ENCODE measurements at regions not wholly inside any gene's neighbourhood (a gene's known extent, or its start where the extent isn't known, plus 50 kb on each side); places are given as distances from the start of the nearest gene placed in this dataset.

DNA sequence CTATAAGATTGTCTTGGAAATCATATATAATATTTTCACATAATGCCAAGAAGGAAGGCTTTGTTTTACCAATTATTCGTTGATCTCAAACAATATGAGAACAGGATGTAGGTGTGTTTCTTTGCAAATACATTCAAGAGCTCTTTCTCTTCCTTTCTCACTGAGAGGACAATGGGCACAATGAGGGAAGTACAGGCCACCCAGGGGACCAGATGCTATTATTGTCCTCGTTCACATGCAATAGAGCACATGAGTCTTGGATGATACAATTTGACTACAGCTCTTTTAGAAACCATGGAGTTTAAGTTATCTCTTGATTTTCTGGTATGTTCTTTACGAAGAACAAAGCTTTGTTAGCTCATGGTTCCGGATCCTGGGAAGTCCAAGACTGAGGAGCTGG is 323.7 kb upstream of the KLF6 start:
- H2AFZ ChIP-seq (ENCODE audit: low read depth, low read length), result no peak overlapping the region
- no peaks in the 10 kb centered on the region for H3K27me3 ChIP-seq (ENCODE audit: insufficient read depth, low read length)
- peaks cover 6% of the 10 kb centered on the region for H3K4me1 ChIP-seq (ENCODE audit: insufficient read depth, low read length)
- H3K4me3 ChIP-seq (ENCODE audit: low read length), result no peak overlapping the region
- no peaks in the 10 kb centered on the region for H3K9me3 ChIP-seq (ENCODE audit: low read length)
- H3K36me3 ChIP-seq (ENCODE audit: insufficient read depth, low read length), result no peaks in the 10 kb centered on the region

DNA sequence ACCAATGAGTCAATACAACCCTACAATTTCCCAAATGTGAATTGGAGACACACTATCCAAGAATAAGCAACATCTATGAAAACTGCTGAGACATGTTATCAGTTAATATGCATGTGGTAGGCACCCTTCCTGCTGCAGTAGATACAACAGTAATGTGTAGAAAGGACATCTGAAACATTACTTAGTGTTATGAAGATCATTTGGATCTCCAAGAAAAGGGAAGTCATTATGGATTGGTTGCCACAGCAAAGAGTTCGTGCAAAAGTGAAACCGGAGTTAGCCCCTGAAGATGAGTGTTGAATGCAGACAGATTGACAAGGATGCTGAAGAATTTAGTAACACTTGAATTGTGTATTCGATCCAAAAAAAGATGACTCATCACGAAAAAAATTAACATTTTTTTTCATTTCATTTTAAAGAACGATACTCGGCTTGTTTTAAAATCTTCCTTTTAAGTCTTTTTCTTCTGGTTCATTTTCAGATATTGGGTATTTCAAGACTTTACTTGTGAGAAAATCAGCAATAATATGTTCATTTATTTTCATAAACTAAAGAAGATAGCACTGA is 322.4 kb upstream of the KLF6 start:
- Histone ChIP-seq H3K9me3 (ENCODE audit: low read length) (no peaks in the 10 kb centered on the region), H3K27me3 (ENCODE audit: insufficient read depth, low read length) (no peaks in the 10 kb centered on the region), H3K36me3 (ENCODE audit: insufficient read depth, low read length) (no peaks in the 10 kb centered on the region), H2AFZ (ENCODE audit: low read depth, low read length) (no peak overlapping the region), H3K4me1 (ENCODE audit: insufficient read depth, low read length) (peaks cover 6% of the 10 kb centered on the region), H3K4me3 (ENCODE audit: low read length) (no peak overlapping the region)

DNA sequence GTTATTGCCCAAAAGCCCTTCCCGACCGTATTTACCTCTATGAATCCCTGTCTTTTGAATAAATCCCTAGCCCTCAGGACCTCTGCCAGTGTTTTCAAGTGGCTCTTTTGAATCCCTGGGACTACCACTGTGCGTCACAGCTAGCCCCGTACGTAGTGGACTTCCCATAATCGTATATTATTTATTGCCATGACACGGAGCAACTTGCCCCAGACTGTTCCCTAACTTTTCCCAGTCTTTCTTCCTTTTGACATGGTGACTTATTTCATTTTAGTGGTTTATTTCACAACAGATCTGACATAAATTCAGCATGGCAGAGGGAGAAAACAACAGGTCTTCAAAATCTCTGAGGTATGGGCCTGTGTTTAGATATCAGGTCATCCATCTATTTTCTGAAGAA is 318.6 kb upstream of the KLF6 start:
- H2AFZ ChIP-seq (ENCODE audit: low read depth, low read length), result no peak overlapping the region
- peaks cover 5% of the 10 kb centered on the region for H3K4me1 ChIP-seq (ENCODE audit: insufficient read depth, low read length)
- H3K4me3 ChIP-seq (ENCODE audit: low read length), result no peak overlapping the region
- H3K27me3 ChIP-seq (ENCODE audit: insufficient read depth, low read length), result no peaks in the 10 kb centered on the region
- H3K9me3 ChIP-seq (ENCODE audit: low read length), result no peaks in the 10 kb centered on the region
- H3K36me3 ChIP-seq (ENCODE audit: insufficient read depth, low read length), result no peaks in the 10 kb centered on the region

DNA sequence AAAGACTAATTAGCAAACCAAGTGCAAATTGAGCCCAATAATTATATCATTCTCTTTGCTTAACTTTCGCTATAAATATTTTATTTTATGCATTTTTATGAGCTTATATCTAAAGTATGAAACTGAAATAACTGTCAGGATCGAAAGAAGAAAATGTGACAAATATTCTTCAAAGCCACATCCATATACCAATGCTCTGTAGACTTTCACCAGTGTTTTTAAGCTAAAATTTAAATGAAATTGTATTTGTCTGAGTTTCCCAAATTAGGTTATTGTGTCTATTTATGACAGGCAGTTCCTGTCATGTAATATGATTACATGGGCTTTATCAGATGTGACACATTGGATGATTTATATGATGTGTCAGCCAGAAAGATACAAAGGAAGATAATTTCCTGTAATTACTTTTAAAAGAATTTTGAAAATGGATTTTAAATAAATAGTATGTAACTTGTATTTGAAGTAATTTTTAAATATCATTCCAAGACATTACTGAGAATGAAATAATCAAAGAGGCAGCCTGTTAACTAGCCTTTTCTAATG is 317.9 kb upstream of the KLF6 start:
- Histone ChIP-seq H3K36me3 (ENCODE audit: insufficient read depth, low read length) (no peaks in the 10 kb centered on the region), H3K4me1 (ENCODE audit: insufficient read depth, low read length) (peaks cover 2% of the 10 kb centered on the region), H3K9me3 (ENCODE audit: low read length) (no peaks in the 10 kb centered on the region), H2AFZ (ENCODE audit: low read depth, low read length) (no peak overlapping the region), H3K4me3 (ENCODE audit: low read length) (no peak overlapping the region), H3K27me3 (ENCODE audit: insufficient read depth, low read length) (no peaks in the 10 kb centered on the region)

DNA sequence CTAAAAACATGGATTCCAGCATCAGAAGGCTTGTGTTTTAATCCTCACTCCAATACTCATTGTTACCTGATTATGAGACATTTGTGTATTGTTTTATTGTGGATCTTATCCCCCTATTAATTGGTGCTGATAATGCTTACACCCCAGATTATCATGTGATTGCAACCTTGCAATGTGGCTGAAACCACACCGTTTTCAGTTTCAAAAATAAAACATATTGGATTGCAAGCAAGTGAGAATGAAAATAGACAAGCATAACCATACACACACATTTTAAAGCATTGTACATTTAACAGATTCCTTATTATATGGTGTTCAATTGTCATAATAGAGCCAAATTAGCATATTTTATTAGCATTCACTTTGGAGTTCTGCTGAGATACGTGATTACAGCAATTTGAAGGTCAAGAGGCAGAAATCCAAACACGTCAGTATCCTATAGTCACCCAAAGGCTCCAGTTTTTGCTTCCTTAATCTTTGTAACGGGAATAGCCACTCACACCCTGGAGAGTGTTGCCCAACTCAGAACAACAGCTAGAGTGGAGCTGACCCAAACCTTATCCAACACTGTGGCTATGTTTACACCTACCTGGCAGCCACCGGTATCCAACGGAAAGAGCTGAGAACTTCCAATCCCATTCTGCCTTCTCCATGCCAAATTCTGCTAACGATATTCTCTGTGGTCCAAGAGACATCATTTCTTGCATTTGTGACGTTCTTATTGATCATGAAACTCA is 317.1 kb upstream of the KLF6 start:
- H3K36me3 ChIP-seq (ENCODE audit: insufficient read depth, low read length), result no peaks in the 10 kb centered on the region

DNA sequence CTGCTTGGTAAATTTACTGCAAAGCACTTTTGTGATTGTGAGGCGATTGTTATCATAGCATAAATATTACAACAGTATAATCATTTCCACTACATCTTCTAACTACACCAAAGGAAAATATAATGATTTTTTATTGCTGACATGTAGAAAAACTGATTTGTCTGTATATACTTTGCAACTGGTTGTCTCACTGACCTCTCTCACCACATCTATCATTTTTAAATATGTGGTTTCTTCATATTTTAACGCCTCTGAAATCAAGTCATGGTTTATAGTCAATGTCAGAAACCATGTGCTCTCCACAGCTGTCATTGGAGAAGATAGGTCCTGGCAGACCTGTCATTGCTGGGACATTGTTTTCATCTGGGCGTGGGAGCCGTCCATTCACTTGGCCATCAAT is 315.4 kb upstream of the KLF6 start:
- Histone ChIP-seq H3K27me3 (ENCODE audit: insufficient read depth, low read length) (no peaks in the 10 kb centered on the region), H3K4me3 (ENCODE audit: low read length) (no peak overlapping the region), H3K36me3 (ENCODE audit: insufficient read depth, low read length) (no peaks in the 10 kb centered on the region), H3K9me3 (ENCODE audit: low read length) (no peaks in the 10 kb centered on the region), H3K4me1 (ENCODE audit: insufficient read depth, low read length) (no peaks in the 10 kb centered on the region), H2AFZ (ENCODE audit: low read depth, low read length) (no peak overlapping the region)

More for the DNA sequence above, 317.1 kb upstream of the KLF6 start:
- Histone ChIP-seq H3K4me3 (ENCODE audit: low read length) (no peak overlapping the region), H3K4me1 (ENCODE audit: insufficient read depth, low read length) (no peaks in the 10 kb centered on the region), H3K27me3 (ENCODE audit: insufficient read depth, low read length) (no peaks in the 10 kb centered on the region), H3K9me3 (ENCODE audit: low read length) (no peaks in the 10 kb centered on the region), H2AFZ (ENCODE audit: low read depth, low read length) (no peak overlapping the region)

DNA sequence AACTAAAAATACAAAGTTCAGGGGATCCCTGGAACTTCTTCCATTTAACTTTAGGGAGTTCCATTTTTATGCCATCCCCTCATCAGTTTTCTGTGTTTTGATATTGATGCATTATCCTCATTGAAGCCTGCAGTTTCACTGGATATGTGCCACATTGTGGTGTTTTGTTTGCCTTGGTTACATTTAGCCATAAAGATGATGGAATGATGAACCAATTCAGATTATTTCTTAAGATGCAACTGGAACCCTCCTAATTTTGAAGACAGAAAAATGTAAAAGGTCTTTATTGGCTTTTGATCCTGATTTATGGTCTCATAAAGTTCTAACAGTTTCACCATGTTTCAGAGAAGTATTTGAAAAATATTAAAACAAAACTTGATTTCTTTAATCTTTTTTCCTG is 314.2 kb upstream of the KLF6 start:
- Histone ChIP-seq H3K27me3 (ENCODE audit: insufficient read depth, low read length) (no peaks in the 10 kb centered on the region), H3K4me3 (ENCODE audit: low read length) (no peak overlapping the region), H3K36me3 (ENCODE audit: insufficient read depth, low read length) (no peaks in the 10 kb centered on the region), H2AFZ (ENCODE audit: low read depth, low read length) (no peak overlapping the region), H3K9me3 (ENCODE audit: low read length) (no peaks in the 10 kb centered on the region), H3K4me1 (ENCODE audit: insufficient read depth, low read length) (peaks cover 2% of the 10 kb centered on the region)

DNA sequence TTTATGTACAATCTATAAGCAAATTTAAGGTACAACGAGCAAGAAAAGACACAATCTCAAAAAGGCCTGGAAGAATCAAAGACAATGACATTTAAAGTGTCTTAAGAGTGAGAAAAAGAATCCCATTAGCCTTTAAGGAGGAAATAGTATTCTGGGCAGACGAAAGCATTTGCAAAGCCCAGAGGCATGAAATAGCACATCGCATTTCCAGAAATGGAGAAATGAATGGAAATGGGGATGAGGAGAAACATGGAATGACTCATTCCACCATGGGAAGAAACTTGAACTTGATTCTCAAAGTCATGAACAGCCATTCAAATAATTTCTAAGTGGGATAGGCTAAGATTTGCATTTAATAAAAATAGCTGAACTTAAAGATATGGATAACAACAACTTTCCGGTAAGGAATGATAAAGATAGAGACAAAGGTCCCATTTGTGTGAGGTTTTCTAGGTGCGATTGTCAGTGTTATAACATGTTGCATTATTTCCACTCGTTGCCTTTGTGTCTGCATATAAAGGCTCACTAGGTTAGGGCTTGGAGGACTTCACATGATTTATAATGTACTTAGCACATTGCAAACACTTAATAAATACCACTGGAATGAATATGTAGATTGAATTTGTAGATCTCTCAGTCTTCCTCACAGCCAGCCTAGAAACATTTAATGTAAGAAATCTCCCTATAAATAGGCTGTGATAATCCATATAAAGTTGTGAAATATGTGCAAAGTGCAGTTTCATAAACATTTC is 310.3 kb upstream of the KLF6 start:
- no peak overlapping the region for H2AFZ ChIP-seq (ENCODE audit: low read depth, low read length)
- no peaks in the 10 kb centered on the region for H3K27me3 ChIP-seq (ENCODE audit: insufficient read depth, low read length)
- no peaks in the 10 kb centered on the region for H3K9me3 ChIP-seq (ENCODE audit: low read length)
- H3K4me3 ChIP-seq (ENCODE audit: low read length), result no peak overlapping the region
- H3K36me3 ChIP-seq (ENCODE audit: insufficient read depth, low read length), result no peaks in the 10 kb centered on the region
- peaks cover 10% of the 10 kb centered on the region for H3K4me1 ChIP-seq (ENCODE audit: insufficient read depth, low read length)

DNA sequence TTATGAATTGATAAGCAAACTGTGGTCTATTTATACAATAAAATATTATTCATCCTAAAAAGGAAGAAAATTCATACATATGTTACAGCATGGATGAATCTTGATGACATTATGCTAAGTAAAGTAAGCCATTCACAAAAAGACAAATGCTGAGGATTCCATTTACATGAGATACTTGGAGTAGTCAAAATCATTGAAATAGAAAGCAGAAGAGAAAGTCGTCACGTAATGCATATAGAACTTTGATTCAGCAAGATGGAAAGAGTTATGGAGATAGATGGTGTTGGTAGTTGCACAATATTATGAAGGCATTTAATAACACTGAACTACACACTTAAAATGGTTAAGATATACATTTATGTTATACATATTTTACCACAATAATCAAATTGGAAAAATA is 309.7 kb upstream of the KLF6 start:
- Histone ChIP-seq H2AFZ (ENCODE audit: low read depth, low read length) (no peak overlapping the region), H3K4me3 (ENCODE audit: low read length) (no peak overlapping the region), H3K27me3 (ENCODE audit: insufficient read depth, low read length) (no peaks in the 10 kb centered on the region), H3K9me3 (ENCODE audit: low read length) (no peaks in the 10 kb centered on the region), H3K36me3 (ENCODE audit: insufficient read depth, low read length) (no peaks in the 10 kb centered on the region), H3K4me1 (ENCODE audit: insufficient read depth, low read length) (peaks cover 10% of the 10 kb centered on the region)

DNA sequence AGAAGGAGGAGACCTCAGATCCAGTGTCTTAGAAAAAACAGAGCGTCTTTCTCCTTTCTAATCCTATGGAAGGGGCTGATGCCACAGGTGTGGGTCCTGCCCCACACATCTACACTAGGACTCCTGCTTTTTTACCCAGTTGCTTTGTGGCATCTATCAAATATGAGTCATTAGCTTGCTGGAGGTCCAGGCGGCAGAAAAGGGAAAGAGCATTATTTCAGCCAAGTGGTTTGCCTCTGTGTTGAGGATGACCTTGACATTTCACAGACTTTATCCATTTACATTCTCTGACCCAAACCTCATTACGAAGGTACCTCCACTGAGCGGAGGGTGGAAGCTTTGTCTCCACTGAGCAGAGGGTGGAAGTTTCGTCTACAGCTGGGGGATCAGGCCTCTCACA is 308.4 kb upstream of the KLF6 start:
- no peaks in the 10 kb centered on the region for H3K27me3 ChIP-seq (ENCODE audit: insufficient read depth, low read length)
- H3K4me1 ChIP-seq (ENCODE audit: insufficient read depth, low read length), result peaks cover 10% of the 10 kb centered on the region
- H3K4me3 ChIP-seq (ENCODE audit: low read length), result no peak overlapping the region
- no peak overlapping the region for H2AFZ ChIP-seq (ENCODE audit: low read depth, low read length)
- H3K36me3 ChIP-seq (ENCODE audit: insufficient read depth, low read length), result no peaks in the 10 kb centered on the region
- H3K9me3 ChIP-seq (ENCODE audit: low read length), result no peaks in the 10 kb centered on the region

DNA sequence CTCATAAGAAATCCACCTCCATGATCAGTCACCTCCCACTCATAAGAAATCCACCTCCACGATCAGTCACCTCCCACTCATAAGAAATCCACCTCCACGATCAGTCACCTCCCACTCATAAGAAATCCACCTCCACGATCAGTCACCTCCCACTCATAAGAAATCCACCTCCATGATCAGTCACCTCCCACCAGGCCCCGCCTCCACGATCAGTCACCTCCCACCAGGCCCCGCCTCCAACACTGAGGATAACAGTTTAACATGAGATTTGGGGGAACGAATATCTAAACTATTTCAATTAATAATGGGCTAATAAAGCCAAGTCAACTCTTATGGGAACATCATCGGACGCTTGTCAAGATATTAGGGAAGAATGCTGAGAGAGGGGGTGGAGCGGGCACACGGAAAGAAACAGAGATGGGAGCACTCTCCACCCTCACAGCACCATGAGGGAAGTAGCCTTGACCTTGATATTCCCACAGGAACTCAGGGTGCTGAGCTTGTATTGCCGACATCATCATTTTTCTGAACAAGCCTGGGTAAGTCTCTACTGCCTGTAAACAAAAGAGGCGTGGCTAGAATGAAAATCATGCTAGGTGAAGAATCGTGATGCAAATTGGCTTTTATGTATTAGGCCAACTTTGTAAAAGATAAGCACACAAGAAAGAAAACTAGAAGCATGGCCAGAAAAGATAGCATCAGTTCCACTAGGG is 303.5 kb upstream of the KLF6 start:
- Histone ChIP-seq H3K9me3 (ENCODE audit: low read length) (no peaks in the 10 kb centered on the region), H3K36me3 (ENCODE audit: insufficient read depth, low read length) (no peaks in the 10 kb centered on the region), H2AFZ (ENCODE audit: low read depth, low read length) (no peak overlapping the region), H3K4me3 (ENCODE audit: low read length) (no peak overlapping the region), H3K27me3 (ENCODE audit: insufficient read depth, low read length) (no peaks in the 10 kb centered on the region), H3K4me1 (ENCODE audit: insufficient read depth, low read length) (peaks cover 9% of the 10 kb centered on the region)

DNA sequence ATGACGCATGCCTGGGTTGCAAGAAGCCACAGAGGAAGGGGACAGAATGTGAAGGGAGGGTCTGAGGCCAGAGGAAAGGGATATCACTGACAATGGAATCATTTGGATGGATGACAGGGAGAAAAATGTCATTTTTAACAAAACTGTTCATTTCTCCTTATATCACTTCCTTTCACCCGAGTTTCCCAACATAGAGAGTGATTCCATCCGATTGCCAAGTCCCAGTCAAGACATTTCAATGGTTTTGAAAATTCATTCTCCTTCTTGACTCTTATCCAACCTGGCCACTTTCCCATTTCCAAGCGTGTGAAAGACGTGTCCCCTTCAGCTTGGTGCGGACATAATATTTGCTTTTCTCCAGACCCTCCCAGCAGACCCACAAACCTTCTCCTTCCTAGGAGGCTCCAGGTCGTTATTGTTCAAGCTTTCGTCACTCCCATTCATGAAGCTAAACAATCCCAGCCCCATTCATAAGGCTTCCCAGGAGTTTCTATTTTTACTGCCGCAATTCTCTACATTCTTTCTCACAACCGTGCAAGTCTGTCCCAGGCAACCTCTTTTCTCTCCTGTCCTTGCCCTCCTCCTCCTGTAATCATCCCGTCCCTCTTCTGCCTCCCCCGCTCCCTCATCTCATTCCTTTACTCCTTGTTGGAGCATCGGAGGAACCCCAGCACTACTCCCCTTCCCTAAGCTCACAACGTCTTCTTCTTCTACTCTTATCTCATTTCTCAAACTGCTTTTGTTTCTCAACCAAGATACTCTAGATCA is 301.3 kb upstream of the KLF6 start:
- Histone ChIP-seq H3K9me3 (ENCODE audit: low read length) (no peaks in the 10 kb centered on the region), H3K4me3 (ENCODE audit: low read length) (no peak overlapping the region), H3K4me1 (ENCODE audit: insufficient read depth, low read length) (peaks cover 6% of the 10 kb centered on the region), H3K36me3 (ENCODE audit: insufficient read depth, low read length) (no peaks in the 10 kb centered on the region), H2AFZ (ENCODE audit: low read depth, low read length) (no peak overlapping the region), H3K27me3 (ENCODE audit: insufficient read depth, low read length) (no peaks in the 10 kb centered on the region)
